ENCODE measurements at regions not wholly inside any gene's neighbourhood (a gene's known extent, or its start where the extent isn't known, plus 50 kb on each side); places are given as distances from the start of the nearest gene placed in this dataset.
A peak's percentile ranks its signal among the peaks of the same experiment; 100 is the strongest.

GRCh38 chr6:104531646-104532045 lies 328.1 kb downstream of the HACE1 start:
- no peak for TF ChIP-seq POLR2A (IDR thresholded peaks at IDR 0.05)
- TF ChIP-seq POLR2AphosphoS5 (IDR thresholded peaks at IDR 0.05; ENCODE audit: insufficient read depth in 1 of 2, low read depth in 1 of 2) = no peak
- no peak for TF ChIP-seq CTCF (IDR thresholded peaks at IDR 0.05)
- no peak overlapping the region for H3K4me3 ChIP-seq
- no peaks in the 10 kb centered on the region for H3K4me1 ChIP-seq
- no peak overlapping the region for H3K27ac ChIP-seq
- no peaks in the 10 kb centered on the region for H3K9me3 ChIP-seq
- DNase-seq (ENCODE audit: extremely low spot score in 2 of 2) = no peak
- intact Hi-C loops (cut with DNase I) = no loop called here
- H3K36me3 ChIP-seq = no peaks in the 10 kb centered on the region
- H3K27me3 ChIP-seq = no peaks in the 10 kb centered on the region

DNA sequence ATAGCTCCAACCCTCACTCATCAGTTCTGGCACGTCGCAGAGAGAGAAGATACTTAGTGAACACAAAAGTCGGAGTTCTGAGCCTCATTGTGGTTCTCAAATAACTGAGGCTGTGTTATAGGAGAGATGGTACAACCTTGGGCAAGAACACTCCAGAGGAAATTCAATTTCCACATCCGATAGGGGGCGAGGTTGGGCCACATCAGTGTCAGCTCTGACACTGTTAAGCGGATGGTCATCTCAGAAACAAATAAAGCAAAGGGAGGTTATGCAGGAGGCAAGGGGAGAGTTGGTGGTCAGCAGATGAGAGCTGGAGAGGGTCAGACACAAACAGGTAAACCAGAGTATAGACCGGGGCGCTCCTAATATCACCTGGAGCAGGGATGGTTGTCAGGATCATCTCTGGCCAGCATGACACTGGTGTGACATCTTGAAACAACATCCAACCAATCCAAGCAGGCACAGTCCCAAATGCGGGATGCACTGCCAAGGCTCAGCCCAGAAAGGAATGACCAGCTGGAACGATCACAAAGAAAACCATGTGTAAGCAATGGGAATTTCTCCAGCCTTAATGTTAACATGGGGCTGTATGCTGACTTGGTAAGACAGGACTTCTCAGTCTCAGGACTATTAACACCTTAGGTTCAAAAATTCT lies 331.8 kb downstream of the HACE1 start:
- Histone ChIP-seq H3K9me3 (no peaks in the 10 kb centered on the region), H3K4me1 (peaks cover 10% of the 10 kb centered on the region), H3K27me3 (no peaks in the 10 kb centered on the region), H3K4me3 (no peak overlapping the region), H3K36me3 (no peaks in the 10 kb centered on the region), H3K27ac (no peak overlapping the region)
- DNase-seq (ENCODE audit: extremely low spot score in 2 of 2) = no peak
- intact Hi-C loops (cut with DNase I) = no loop called here
- no peak for TF ChIP-seq POLR2A (IDR thresholded peaks at IDR 0.05)
- TF ChIP-seq POLR2AphosphoS5 (IDR thresholded peaks at IDR 0.05; ENCODE audit: insufficient read depth in 1 of 2, low read depth in 1 of 2) = no peak
- TF ChIP-seq CTCF (IDR thresholded peaks at IDR 0.05) = no peak

GRCh38 chr6:104527311-104527710 lies 332.4 kb downstream of the HACE1 start:
- H3K9me3 ChIP-seq = no peaks in the 10 kb centered on the region
- no peak overlapping the region for H3K4me3 ChIP-seq
- TF ChIP-seq POLR2A (IDR thresholded peaks at IDR 0.05) = no peak
- no peak for TF ChIP-seq CTCF (IDR thresholded peaks at IDR 0.05)
- TF ChIP-seq POLR2AphosphoS5 (IDR thresholded peaks at IDR 0.05; ENCODE audit: insufficient read depth in 1 of 2, low read depth in 1 of 2) = no peak
- H3K27ac ChIP-seq = no peak overlapping the region
- no peaks in the 10 kb centered on the region for H3K36me3 ChIP-seq
- intact Hi-C loops (cut with DNase I) = no loop called here
- H3K4me1 ChIP-seq = peaks cover 10% of the 10 kb centered on the region
- no peaks in the 10 kb centered on the region for H3K27me3 ChIP-seq
- no peak for DNase-seq (ENCODE audit: extremely low spot score in 2 of 2)

GRCh38 chr6:104526376-104526775 lies 333.3 kb downstream of the HACE1 start:
- Histone ChIP-seq H3K4me3 (no peak overlapping the region), H3K4me1 (peaks cover 10% of the 10 kb centered on the region), H3K9me3 (no peaks in the 10 kb centered on the region), H3K27me3 (no peaks in the 10 kb centered on the region), H3K27ac (no peak overlapping the region), H3K36me3 (no peaks in the 10 kb centered on the region)
- DNase-seq (ENCODE audit: extremely low spot score in 2 of 2) = no peak
- intact Hi-C loops (cut with DNase I) = no loop called here
- TF ChIP-seq CTCF (IDR thresholded peaks at IDR 0.05) (no peak), POLR2AphosphoS5 (IDR thresholded peaks at IDR 0.05; ENCODE audit: insufficient read depth in 1 of 2, low read depth in 1 of 2) (no peak), POLR2A (IDR thresholded peaks at IDR 0.05) (no peak)

DNA sequence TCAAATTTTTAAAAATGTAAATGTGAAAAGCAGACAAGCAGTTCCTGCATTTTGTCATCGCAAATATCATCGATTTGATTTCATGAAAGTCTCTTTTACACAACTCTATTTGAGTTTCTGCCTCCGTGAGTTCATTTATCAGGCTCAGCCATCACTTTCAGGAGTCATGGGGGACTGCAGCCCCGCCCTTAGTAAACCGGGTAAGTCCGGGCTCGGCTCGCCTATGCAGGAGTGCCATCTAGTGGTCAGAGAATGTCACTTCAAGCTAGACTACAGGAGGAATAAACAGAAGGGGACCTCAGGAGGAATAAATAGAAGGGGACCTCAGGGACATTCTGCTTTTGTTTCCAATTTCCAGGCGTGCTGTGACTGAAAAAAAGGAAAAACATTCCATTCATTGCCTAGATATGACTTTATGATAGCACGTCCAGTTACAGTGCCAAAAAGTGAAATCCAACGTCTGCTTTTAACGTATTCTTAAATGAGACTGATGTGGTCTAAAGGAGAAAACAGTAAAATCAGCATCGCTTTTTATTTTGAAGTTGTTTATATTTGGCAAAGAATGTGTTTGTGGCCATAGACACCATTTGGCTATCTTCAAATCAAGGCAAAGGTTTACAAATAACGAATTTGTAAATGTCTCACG lies 333.9 kb downstream of the HACE1 start:
- intact Hi-C loops (cut with DNase I) = no loop called here
- Histone ChIP-seq H3K9me3 (no peaks in the 10 kb centered on the region), H3K27me3 (no peaks in the 10 kb centered on the region), H3K27ac (no peak overlapping the region), H3K36me3 (no peaks in the 10 kb centered on the region), H3K4me3 (peak overlapping the region in 1 of 2 donors; percentile 6), H3K4me1 (peaks cover 10% of the 10 kb centered on the region)
- TF ChIP-seq CTCF (IDR thresholded peaks at IDR 0.05) = peak; percentile 64 to 84 (median 72)
- no peak for TF ChIP-seq POLR2AphosphoS5 (IDR thresholded peaks at IDR 0.05; ENCODE audit: insufficient read depth in 1 of 2, low read depth in 1 of 2)
- TF ChIP-seq POLR2A (IDR thresholded peaks at IDR 0.05) = no peak
- no peak for DNase-seq (ENCODE audit: extremely low spot score in 2 of 2)
